ENCODE measurements at regions not wholly inside any gene's neighbourhood (a gene's known extent, or its start where the extent isn't known, plus 50 kb on each side); places are given as distances from the start of the nearest gene placed in this dataset.

DNA sequence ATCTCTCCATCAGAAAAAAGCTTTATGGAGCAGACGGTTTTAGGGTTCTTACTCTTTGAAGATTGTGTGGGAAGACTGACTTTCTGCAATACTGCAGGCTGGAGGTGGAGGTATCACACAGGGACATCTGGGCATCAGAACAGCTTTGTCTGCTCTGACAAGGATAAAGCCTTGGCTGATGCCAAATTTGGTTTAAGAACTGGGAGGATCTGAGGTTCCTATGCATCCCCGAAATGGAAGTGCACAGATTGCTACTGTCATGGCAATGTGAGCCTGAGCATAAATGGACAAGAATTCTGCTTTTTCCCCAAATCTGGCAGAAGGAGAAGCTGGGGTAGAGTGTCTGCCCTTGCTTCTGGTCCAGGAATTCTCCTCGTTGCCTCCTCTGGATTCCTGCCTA lies 424.3 kb downstream of the SLC4A3 start:
- Mint-ChIP-seq H3K4me3 (no peak overlapping the region), H3K4me1 (no peaks in the 10 kb centered on the region), H3K36me3 (no peaks in the 10 kb centered on the region), H3K27ac (no peak overlapping the region), H3K9me3 (peaks cover 3% of the 10 kb centered on the region), H3K27me3 (no peaks in the 10 kb centered on the region)
- DNase-seq, result no peak

- DNase-seq, result no peak
- no peaks in the 10 kb centered on the region for H3K27me3 Mint-ChIP-seq
- no peak overlapping the region for H3K27ac Mint-ChIP-seq
- H3K9me3 Mint-ChIP-seq, result peaks cover 3% of the 10 kb centered on the region
- H3K4me3 Mint-ChIP-seq, result no peak overlapping the region
- H3K36me3 Mint-ChIP-seq, result no peaks in the 10 kb centered on the region
- H3K4me1 Mint-ChIP-seq, result no peaks in the 10 kb centered on the region
Observed at GRCh38 chr2:220053919-220054318, 426.5 kb downstream of the SLC4A3 start.

DNA sequence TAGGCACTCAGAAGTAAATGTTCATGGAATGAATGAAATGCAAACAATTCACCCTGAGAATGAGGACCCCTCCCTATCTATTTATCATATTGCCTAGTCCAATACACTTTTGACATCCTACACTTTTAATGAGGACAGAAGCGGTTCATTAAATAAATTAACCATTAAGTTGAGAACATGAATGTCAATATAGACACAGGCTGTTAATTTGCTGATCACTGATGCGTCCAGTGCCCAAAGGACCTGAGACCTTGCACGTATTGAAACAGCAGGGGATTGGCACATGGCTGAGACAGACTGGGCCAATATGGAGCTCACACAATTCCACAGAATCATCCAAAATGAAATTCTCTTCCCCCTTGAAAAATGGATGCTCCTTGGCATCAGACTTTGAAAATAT lies 430.0 kb downstream of the SLC4A3 start:
- DNase-seq, result no peak
- Mint-ChIP-seq H3K27ac (no peak overlapping the region), H3K4me3 (no peak overlapping the region), H3K9me3 (peaks cover 3% of the 10 kb centered on the region), H3K4me1 (no peaks in the 10 kb centered on the region), H3K27me3 (no peaks in the 10 kb centered on the region), H3K36me3 (no peaks in the 10 kb centered on the region)

GRCh38 chr2:220057916-220058315 lies 430.5 kb downstream of the SLC4A3 start:
- no peak for DNase-seq
- Mint-ChIP-seq H3K4me3 (no peak overlapping the region), H3K36me3 (no peaks in the 10 kb centered on the region), H3K27ac (no peak overlapping the region), H3K27me3 (no peaks in the 10 kb centered on the region), H3K9me3 (peaks cover 3% of the 10 kb centered on the region), H3K4me1 (no peaks in the 10 kb centered on the region)

DNA sequence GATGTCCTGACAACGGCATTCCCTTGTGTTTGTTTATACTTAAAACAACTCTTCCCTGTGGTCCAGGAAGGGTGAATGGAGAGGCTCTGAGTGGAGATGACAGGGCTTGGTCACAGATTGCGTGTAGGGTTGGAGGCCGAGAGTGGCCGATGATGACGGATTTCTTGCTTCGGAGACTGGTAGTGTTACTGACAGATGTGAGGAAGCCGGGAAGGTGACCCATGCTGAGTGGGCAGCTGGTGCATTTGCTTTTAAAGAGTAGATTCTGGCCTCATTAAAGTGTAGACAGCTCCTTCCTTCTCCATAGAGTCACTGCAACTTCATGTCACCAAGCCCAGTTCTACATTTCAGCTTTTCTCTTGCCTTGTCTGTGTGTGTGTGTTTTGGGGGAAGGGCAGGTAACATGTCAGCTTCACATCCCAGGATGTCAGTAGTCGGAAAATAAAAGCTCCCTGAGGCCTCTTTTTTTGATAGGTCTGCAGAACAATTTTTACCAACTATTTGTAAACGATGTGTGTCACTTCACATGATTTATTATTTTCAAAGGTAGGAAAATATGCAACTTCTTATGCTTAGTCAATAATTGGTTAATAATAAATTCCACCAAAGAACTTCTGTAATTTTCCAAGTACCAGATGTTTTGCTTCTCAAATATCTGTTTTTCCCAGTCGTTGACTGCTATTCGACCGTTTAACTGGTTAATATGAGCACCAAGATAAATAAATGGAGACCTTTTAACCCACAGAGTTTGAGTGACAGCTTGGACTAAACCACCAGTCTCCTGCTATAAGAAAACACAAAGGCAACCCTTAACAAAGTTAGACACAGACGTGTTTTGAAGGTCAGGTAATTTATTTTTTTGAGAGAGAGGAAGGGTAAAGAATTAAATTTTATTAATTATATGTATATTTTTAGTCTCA lies 436.9 kb downstream of the SLC4A3 start:
- Mint-ChIP-seq H3K4me3 (no peak overlapping the region), H3K36me3 (no peaks in the 10 kb centered on the region), H3K4me1 (no peaks in the 10 kb centered on the region), H3K27me3 (peaks cover 6% of the 10 kb centered on the region), H3K9me3 (no peaks in the 10 kb centered on the region), H3K27ac (no peak overlapping the region)
- DNase-seq, result no peak

DNA sequence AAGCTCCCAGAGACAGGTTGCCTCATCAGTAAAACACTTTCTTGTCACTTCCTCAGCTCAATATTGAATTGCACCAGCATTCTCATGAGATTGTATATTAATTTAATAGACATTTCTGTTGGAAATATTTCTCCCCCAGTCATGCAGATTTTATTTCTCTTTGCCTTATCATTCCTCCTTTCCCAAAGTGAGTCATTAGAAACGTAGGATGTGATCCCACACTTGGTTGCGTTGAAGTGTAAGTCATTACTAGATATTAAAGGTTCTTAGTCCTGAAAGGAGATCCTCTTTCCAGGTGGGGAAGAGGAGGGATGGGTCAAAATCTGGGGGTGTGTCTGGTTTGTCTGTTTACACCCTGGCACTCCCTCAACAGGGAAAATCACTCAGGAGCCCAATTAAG lies 438.2 kb downstream of the SLC4A3 start:
- H3K36me3 Mint-ChIP-seq, result no peaks in the 10 kb centered on the region
- H3K27ac Mint-ChIP-seq, result no peak overlapping the region
- no peak overlapping the region for H3K4me3 Mint-ChIP-seq
- peaks cover 1% of the 10 kb centered on the region for H3K9me3 Mint-ChIP-seq
- no peaks in the 10 kb centered on the region for H3K4me1 Mint-ChIP-seq
- peaks cover 6% of the 10 kb centered on the region for H3K27me3 Mint-ChIP-seq
- DNase-seq, result no peak

- peaks cover 1% of the 10 kb centered on the region for H3K9me3 Mint-ChIP-seq
- no peaks in the 10 kb centered on the region for H3K36me3 Mint-ChIP-seq
- no peak overlapping the region for H3K27ac Mint-ChIP-seq
- DNase-seq, result no peak
- H3K27me3 Mint-ChIP-seq, result peaks cover 6% of the 10 kb centered on the region
- no peaks in the 10 kb centered on the region for H3K4me1 Mint-ChIP-seq
- H3K4me3 Mint-ChIP-seq, result no peak overlapping the region
Observed at GRCh38 chr2:220068846-220069245, 441.4 kb downstream of the SLC4A3 start.

DNA sequence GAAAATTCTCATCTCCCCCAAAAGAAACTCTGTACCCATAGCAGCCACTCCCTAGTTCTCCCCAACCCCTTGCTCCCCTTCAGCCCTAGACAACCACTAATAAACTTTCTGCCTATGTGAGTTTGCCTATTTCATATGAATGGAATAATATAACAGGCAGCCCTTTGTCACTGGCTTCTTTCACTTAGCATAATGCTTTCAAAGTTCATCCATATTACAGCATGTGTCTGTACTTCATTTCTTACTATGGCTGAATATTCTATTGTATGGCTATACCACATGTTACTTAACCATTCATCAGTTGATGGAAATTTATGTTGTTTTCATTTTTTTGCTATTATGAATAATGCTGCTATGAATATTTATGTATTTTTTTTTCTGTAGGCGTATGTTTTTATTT lies 442.9 kb downstream of the SLC4A3 start:
- DNase-seq, result no peak
- Mint-ChIP-seq H3K27me3 (no peaks in the 10 kb centered on the region), H3K4me3 (no peak overlapping the region), H3K4me1 (no peaks in the 10 kb centered on the region), H3K27ac (no peak overlapping the region), H3K9me3 (peaks cover 1% of the 10 kb centered on the region), H3K36me3 (no peaks in the 10 kb centered on the region)

- Mint-ChIP-seq H3K27ac (no peak overlapping the region), H3K36me3 (no peaks in the 10 kb centered on the region), H3K27me3 (no peaks in the 10 kb centered on the region), H3K4me1 (no peaks in the 10 kb centered on the region), H3K4me3 (no peak overlapping the region), H3K9me3 (peaks cover 1% of the 10 kb centered on the region)
- DNase-seq, result no peak
Observed at GRCh38 chr2:220071696-220072095, 444.3 kb downstream of the SLC4A3 start.

DNA sequence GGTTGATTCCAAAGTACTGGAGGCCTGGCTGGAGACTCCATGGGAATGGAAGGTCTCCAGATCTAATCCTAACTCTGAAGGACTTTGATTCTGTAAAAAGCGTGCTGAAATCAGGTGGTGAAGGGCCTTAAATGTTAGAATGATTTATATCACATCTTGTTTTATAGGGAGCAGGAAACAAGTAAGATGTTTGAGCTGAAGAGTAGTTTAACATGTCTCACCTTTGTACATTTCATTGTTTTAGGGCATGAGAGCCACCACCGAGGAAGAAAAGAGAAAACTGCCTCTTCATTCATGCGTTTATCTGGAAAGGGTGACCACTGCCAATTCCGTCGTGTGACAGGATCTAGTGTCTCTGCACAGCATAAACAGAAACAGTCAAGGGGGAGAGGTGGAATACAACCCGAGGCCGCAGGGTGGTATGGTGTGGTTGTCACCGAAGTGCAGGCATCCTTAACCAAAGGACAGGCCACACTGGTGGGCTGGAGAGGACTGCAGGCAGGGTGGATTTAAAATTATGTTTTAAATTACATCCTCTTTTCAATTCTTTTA lies 445.3 kb downstream of the SLC4A3 start:
- Mint-ChIP-seq H3K9me3 (peaks cover 1% of the 10 kb centered on the region), H3K4me1 (no peaks in the 10 kb centered on the region), H3K4me3 (no peak overlapping the region), H3K36me3 (no peaks in the 10 kb centered on the region), H3K27me3 (no peaks in the 10 kb centered on the region), H3K27ac (no peak overlapping the region)
- DNase-seq, result no peak

- Mint-ChIP-seq H3K4me3 (no peak overlapping the region), H3K4me1 (no peaks in the 10 kb centered on the region), H3K27me3 (no peaks in the 10 kb centered on the region), H3K36me3 (no peaks in the 10 kb centered on the region), H3K27ac (no peak overlapping the region), H3K9me3 (no peaks in the 10 kb centered on the region)
- DNase-seq, result no peak
Observed at GRCh38 chr2:220075835-220076234, 448.4 kb downstream of the SLC4A3 start.

- no peaks in the 10 kb centered on the region for H3K36me3 Mint-ChIP-seq
- H3K27ac Mint-ChIP-seq, result no peak overlapping the region
- no peaks in the 10 kb centered on the region for H3K4me1 Mint-ChIP-seq
- no peak overlapping the region for H3K4me3 Mint-ChIP-seq
- no peaks in the 10 kb centered on the region for H3K9me3 Mint-ChIP-seq
- no peak for DNase-seq
- H3K27me3 Mint-ChIP-seq, result no peaks in the 10 kb centered on the region
Observed at GRCh38 chr2:220076734-220077133, 449.3 kb downstream of the SLC4A3 start.

DNA sequence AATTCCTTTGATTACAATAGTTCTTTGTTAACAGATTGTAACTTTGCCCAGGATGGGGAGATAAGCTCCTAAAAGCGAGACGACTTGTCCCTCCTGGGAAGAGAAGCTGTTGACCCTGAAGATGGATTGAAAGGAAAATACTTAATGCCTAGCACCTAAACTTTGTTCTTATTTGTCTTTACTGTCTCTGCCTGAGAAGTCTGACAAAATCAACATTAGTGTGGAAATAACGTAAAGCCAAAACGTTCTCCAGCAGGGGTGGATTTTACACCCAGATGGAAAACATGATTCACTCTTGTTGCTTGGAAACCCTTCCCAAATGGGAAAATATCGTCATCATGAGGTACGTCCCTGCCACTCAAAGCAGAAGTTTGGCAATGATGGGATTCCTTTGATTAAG lies 450.1 kb downstream of the SLC4A3 start:
- no peaks in the 10 kb centered on the region for H3K27me3 Mint-ChIP-seq
- no peaks in the 10 kb centered on the region for H3K4me1 Mint-ChIP-seq
- no peaks in the 10 kb centered on the region for H3K36me3 Mint-ChIP-seq
- no peak overlapping the region for H3K4me3 Mint-ChIP-seq
- DNase-seq, result no peak
- no peaks in the 10 kb centered on the region for H3K9me3 Mint-ChIP-seq
- no peak overlapping the region for H3K27ac Mint-ChIP-seq

DNA sequence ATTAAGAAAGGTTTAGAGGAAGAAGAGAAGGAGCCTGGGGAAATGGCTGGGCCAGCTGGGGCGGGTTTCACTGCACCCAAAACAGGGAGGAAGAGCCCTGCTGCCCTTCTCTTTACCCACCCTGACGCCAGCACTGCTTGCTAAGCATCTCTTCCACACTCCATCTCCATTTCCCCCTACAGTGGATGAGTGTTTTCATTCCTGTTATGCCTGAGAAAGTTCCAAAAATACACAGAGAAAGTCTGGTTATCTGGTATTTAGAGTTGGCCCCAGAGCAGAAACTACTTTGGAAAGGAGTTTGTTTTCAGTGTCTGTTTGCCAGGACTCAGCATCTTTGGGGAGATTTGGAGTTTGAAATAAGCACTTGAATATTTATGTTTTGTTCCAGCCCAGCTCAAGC lies 451.0 kb downstream of the SLC4A3 start:
- no peak for DNase-seq
- Mint-ChIP-seq H3K9me3 (no peaks in the 10 kb centered on the region), H3K4me3 (no peak overlapping the region), H3K27ac (no peak overlapping the region), H3K36me3 (no peaks in the 10 kb centered on the region), H3K27me3 (no peaks in the 10 kb centered on the region), H3K4me1 (no peaks in the 10 kb centered on the region)

DNA sequence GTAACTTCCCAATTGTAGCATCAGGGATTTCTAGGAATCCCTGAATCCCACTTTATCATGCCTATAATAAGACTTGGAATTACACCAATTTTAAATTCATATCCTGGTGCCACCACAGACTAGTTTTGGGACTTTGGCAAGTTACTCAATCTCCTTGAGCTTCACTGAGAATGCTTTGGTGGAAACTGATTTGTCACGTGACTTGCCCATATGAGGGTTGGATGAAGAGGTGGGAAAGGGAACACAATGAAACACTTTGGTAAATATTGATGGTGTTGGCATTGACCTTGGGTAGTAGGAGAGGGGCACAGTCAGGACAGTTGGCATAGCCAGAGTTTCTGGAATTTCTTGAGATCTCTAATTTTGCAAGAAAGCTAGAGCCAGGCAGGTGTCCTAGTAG lies 452.2 kb downstream of the SLC4A3 start:
- no peaks in the 10 kb centered on the region for H3K4me1 Mint-ChIP-seq

GRCh38 chr2:220081171-220081570 lies 453.7 kb downstream of the SLC4A3 start:
- no peaks in the 10 kb centered on the region for H3K4me1 Mint-ChIP-seq
- H3K36me3 Mint-ChIP-seq, result no peaks in the 10 kb centered on the region
- no peak overlapping the region for H3K27ac Mint-ChIP-seq
- no peaks in the 10 kb centered on the region for H3K9me3 Mint-ChIP-seq
- no peak for DNase-seq
- no peaks in the 10 kb centered on the region for H3K27me3 Mint-ChIP-seq
- no peak overlapping the region for H3K4me3 Mint-ChIP-seq

More for the DNA sequence above, 452.2 kb downstream of the SLC4A3 start:
- Mint-ChIP-seq H3K9me3 (no peaks in the 10 kb centered on the region), H3K36me3 (no peaks in the 10 kb centered on the region), H3K27ac (no peak overlapping the region), H3K27me3 (no peaks in the 10 kb centered on the region), H3K4me3 (no peak overlapping the region)
- no peak for DNase-seq

All from activated naive CD8-positive, alpha-beta T cell treated with anti-CD3 and anti-CD28 coated beads for 36 hours (primary cell).